ENCODE measurements at regions not wholly inside any gene's neighbourhood (a gene's known extent, or its start where the extent isn't known, plus 50 kb on each side); places are given as distances from the start of the nearest gene placed in this dataset.

GRCh38 chr4:10172278-10172921 lies 55.8 kb upstream of the WDR1 start:
- Histone ChIP-seq H3K9me3 (replicated peaks; ENCODE audit: insufficient read depth, low read length) (no peaks in the 10 kb centered on the region), H3K79me2 (ENCODE audit: low read length) (no peaks in the 10 kb centered on the region), H3K36me3 (replicated peaks; ENCODE audit: insufficient read depth, low read length) (no peaks in the 10 kb centered on the region), H3K4me3 (ENCODE audit: low read length) (no peak overlapping the region), H2AFZ (ENCODE audit: low read length) (no peak overlapping the region), H3K4me2 (ENCODE audit: low read depth, low read length) (no peak overlapping the region), H3K27ac (ENCODE audit: low read length) (no peak overlapping the region), H3K9ac (ENCODE audit: low read length) (no peak overlapping the region), H3K4me1 (ENCODE audit: low read length) (no peaks in the 10 kb centered on the region), H3K9me2 (replicated peaks; ENCODE audit: insufficient read depth, low read length) (no peaks in the 10 kb centered on the region), H3F3A (ENCODE audit: insufficient read depth, low read length) (no peaks in the 10 kb centered on the region), H3K27me3 (replicated peaks; ENCODE audit: insufficient read depth, low read length) (no peaks in the 10 kb centered on the region), H4K20me1 (ENCODE audit: insufficient read depth, low read length) (no peaks in the 10 kb centered on the region)
- DNase-seq: no peak
- TF ChIP-seq EZH2phosphoT487 (IDR thresholded peaks at IDR 0.05; ENCODE audit: low read length): no peak

DNA sequence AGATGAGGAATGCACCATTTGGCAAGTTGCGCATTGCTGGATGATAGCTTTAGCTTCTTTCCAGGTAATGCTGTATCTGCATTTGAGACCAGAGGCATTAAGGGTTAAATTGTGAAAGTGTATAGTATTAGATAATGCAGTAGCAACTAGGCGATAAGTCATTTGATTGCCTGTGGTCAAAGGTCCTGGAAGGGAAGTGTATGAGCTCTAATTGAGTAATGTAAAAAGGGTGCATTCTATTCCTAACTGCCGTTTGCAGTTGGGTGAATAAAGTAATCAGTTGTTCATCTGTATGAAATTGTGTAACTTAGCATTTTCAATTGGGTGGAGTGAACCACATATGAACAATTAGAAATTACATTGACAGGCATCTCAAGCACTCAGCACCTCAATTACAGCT lies 54.5 kb upstream of the WDR1 start:
- H2AFZ ChIP-seq (ENCODE audit: low read length): no peak overlapping the region
- no peaks in the 10 kb centered on the region for H3K36me3 ChIP-seq (replicated peaks; ENCODE audit: insufficient read depth, low read length)
- H3K27me3 ChIP-seq (replicated peaks; ENCODE audit: insufficient read depth, low read length): no peaks in the 10 kb centered on the region
- H4K20me1 ChIP-seq (ENCODE audit: insufficient read depth, low read length): no peaks in the 10 kb centered on the region
- no peak overlapping the region for H3K9ac ChIP-seq (ENCODE audit: low read length)
- no peak overlapping the region for H3K4me3 ChIP-seq (ENCODE audit: low read length)
- DNase-seq: no peak
- H3F3A ChIP-seq (ENCODE audit: insufficient read depth, low read length): no peaks in the 10 kb centered on the region
- H3K9me3 ChIP-seq (replicated peaks; ENCODE audit: insufficient read depth, low read length): no peaks in the 10 kb centered on the region
- no peaks in the 10 kb centered on the region for H3K9me2 ChIP-seq (replicated peaks; ENCODE audit: insufficient read depth, low read length)
- no peaks in the 10 kb centered on the region for H3K4me1 ChIP-seq (ENCODE audit: low read length)
- H3K27ac ChIP-seq (ENCODE audit: low read length): no peak overlapping the region
- no peak overlapping the region for H3K4me2 ChIP-seq (ENCODE audit: low read depth, low read length)
- H3K79me2 ChIP-seq (ENCODE audit: low read length): no peaks in the 10 kb centered on the region
- TF ChIP-seq EZH2phosphoT487 (IDR thresholded peaks at IDR 0.05; ENCODE audit: low read length): no peak
- no peak for TF ChIP-seq EZH2 (optimal IDR thresholded peaks at IDR 0.05; ENCODE audit: low read depth, low read length)
- TF ChIP-seq, protein P1, sequence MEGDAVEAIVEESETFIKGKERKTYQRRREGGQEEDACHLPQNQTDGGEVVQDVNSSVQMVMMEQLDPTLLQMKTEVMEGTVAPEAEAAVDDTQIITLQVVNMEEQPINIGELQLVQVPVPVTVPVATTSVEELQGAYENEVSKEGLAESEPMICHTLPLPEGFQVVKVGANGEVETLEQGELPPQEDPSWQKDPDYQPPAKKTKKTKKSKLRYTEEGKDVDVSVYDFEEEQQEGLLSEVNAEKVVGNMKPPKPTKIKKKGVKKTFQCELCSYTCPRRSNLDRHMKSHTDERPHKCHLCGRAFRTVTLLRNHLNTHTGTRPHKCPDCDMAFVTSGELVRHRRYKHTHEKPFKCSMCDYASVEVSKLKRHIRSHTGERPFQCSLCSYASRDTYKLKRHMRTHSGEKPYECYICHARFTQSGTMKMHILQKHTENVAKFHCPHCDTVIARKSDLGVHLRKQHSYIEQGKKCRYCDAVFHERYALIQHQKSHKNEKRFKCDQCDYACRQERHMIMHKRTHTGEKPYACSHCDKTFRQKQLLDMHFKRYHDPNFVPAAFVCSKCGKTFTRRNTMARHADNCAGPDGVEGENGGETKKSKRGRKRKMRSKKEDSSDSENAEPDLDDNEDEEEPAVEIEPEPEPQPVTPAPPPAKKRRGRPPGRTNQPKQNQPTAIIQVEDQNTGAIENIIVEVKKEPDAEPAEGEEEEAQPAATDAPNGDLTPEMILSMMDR (IDR thresholded peaks at IDR 0.05; ENCODE audit: low read length): no peak

GRCh38 chr4:10169839-10170387 lies 53.3 kb upstream of the WDR1 start:
- Histone ChIP-seq H2AFZ (ENCODE audit: low read length) (no peak overlapping the region), H3K9ac (ENCODE audit: low read length) (no peak overlapping the region), H3K4me3 (ENCODE audit: low read length) (no peak overlapping the region), H3K27me3 (replicated peaks; ENCODE audit: insufficient read depth, low read length) (no peaks in the 10 kb centered on the region), H3K79me2 (ENCODE audit: low read length) (no peaks in the 10 kb centered on the region), H4K20me1 (ENCODE audit: insufficient read depth, low read length) (no peaks in the 10 kb centered on the region), H3K36me3 (replicated peaks; ENCODE audit: insufficient read depth, low read length) (no peaks in the 10 kb centered on the region), H3K4me2 (ENCODE audit: low read depth, low read length) (no peak overlapping the region), H3K9me3 (replicated peaks; ENCODE audit: insufficient read depth, low read length) (no peaks in the 10 kb centered on the region), H3F3A (ENCODE audit: insufficient read depth, low read length) (no peaks in the 10 kb centered on the region), H3K27ac (ENCODE audit: low read length) (no peak overlapping the region), H3K9me2 (replicated peaks; ENCODE audit: insufficient read depth, low read length) (no peaks in the 10 kb centered on the region), H3K4me1 (ENCODE audit: low read length) (no peaks in the 10 kb centered on the region)
- TF ChIP-seq, protein P1 (IDR thresholded peaks at IDR 0.05; ENCODE audit: low read length): no peak
- TF ChIP-seq EZH2 (optimal IDR thresholded peaks at IDR 0.05; ENCODE audit: low read depth, low read length): no peak
- TF ChIP-seq EZH2phosphoT487 (IDR thresholded peaks at IDR 0.05; ENCODE audit: low read length): no peak
- no peak for DNase-seq

GRCh38 chr4:10168151-10168550 lies 51.6 kb upstream of the WDR1 start:
- Histone ChIP-seq H3K27me3 (replicated peaks; ENCODE audit: insufficient read depth, low read length) (no peaks in the 10 kb centered on the region), H3F3A (ENCODE audit: insufficient read depth, low read length) (no peaks in the 10 kb centered on the region), H3K36me3 (replicated peaks; ENCODE audit: insufficient read depth, low read length) (no peaks in the 10 kb centered on the region), H3K4me2 (ENCODE audit: low read depth, low read length) (no peak overlapping the region), H2AFZ (ENCODE audit: low read length) (no peak overlapping the region), H3K4me1 (ENCODE audit: low read length) (no peaks in the 10 kb centered on the region), H3K9ac (ENCODE audit: low read length) (no peak overlapping the region), H3K27ac (ENCODE audit: low read length) (no peak overlapping the region), H4K20me1 (ENCODE audit: insufficient read depth, low read length) (no peaks in the 10 kb centered on the region), H3K4me3 (ENCODE audit: low read length) (no peak overlapping the region), H3K79me2 (ENCODE audit: low read length) (no peaks in the 10 kb centered on the region), H3K9me3 (replicated peaks; ENCODE audit: insufficient read depth, low read length) (no peaks in the 10 kb centered on the region), H3K9me2 (replicated peaks; ENCODE audit: insufficient read depth, low read length) (no peaks in the 10 kb centered on the region)
- TF ChIP-seq EZH2phosphoT487 (IDR thresholded peaks at IDR 0.05; ENCODE audit: low read length) (no peak), EZH2 (optimal IDR thresholded peaks at IDR 0.05; ENCODE audit: low read depth, low read length) (no peak)
- TF ChIP-seq, protein P1 (IDR thresholded peaks at IDR 0.05; ENCODE audit: low read length): no peak
- no peak for DNase-seq
